GM12874 (cell line): ENCODE measurements at regions not wholly inside any gene's neighbourhood (a gene's known extent, or its start where the extent isn't known, plus 50 kb on each side); places are given as distances from the start of the nearest gene placed in this dataset.

Experiments
- CTCF ChIP-seq: IDR thresholded peaks from 2 replicates; pipeline ENCODE4 v1.5.1; 2011; ENCODE audit warnings: low read depth, mild to moderate bottlenecking, control low read depth, low read length, moderate library complexity; ENCODE audit not compliant: insufficient read depth

- no peak for TF ChIP-seq CTCF
These were observed 81.8 kb upstream of the HPCAL1 start for GRCh38 chr2:10220902-10221391.

GRCh38 chr2:10221443-10221842 is 81.3 kb upstream of the HPCAL1 start:
- no peak for TF ChIP-seq CTCF

GRCh38 chr2:10221976-10222870 is 80.5 kb upstream of the HPCAL1 start:
- no peak for TF ChIP-seq CTCF

- no peak for TF ChIP-seq CTCF
These were observed 79.2 kb upstream of the HPCAL1 start for GRCh38 chr2:10223471-10223870.

GRCh38 chr2:10223932-10224720 is 78.6 kb upstream of the HPCAL1 start:
- TF ChIP-seq CTCF: no peak

GRCh38 chr2:10224734-10225133 is 78.0 kb upstream of the HPCAL1 start:
- TF ChIP-seq CTCF: no peak

- no peak for TF ChIP-seq CTCF
These were observed 77.2 kb upstream of the HPCAL1 start for GRCh38 chr2:10225291-10226037.
